ENCODE measurements at regions not wholly inside any gene's neighbourhood (a gene's known extent, or its start where the extent isn't known, plus 50 kb on each side); places are given as distances from the start of the nearest gene placed in this dataset.

- DNase-seq (ENCODE audit: low spot score) = no peak
Measured at GRCh38 chr14:34931206-34931605, 51.6 kb upstream of the SRP54 start.

GRCh38 chr14:34930591-34931091 lies 52.2 kb upstream of the SRP54 start:
- H3K36me3 Mint-ChIP-seq = no peaks in the 10 kb centered on the region
- H3K27me3 Mint-ChIP-seq = no peaks in the 10 kb centered on the region
- peak overlapping the region; percentile 95 to 98 for H3K27ac Mint-ChIP-seq
- peaks cover 21 to 22% of the 10 kb centered on the region in 2 donors for H3K4me1 Mint-ChIP-seq (ENCODE audit: low read depth in 2 of 2)
- DNase-seq (ENCODE audit: low spot score) (peak; percentile 62), ATAC-seq (peak in 1 of 2 donors; percentile 73)
- H3K9me3 Mint-ChIP-seq = no peaks in the 10 kb centered on the region
- H3K4me3 Mint-ChIP-seq = peak overlapping the region; percentile 77

More at GRCh38 chr14:34931206-34931605, 51.6 kb upstream of the SRP54 start:
- H3K9me3 Mint-ChIP-seq = no peaks in the 10 kb centered on the region
- H3K27me3 Mint-ChIP-seq = no peaks in the 10 kb centered on the region
- peak in 1 of 2 donors; percentile 74 for ATAC-seq
- no peaks in the 10 kb centered on the region for H3K36me3 Mint-ChIP-seq
- H3K4me3 Mint-ChIP-seq = peak overlapping the region; percentile 77
- peaks cover 21 to 22% of the 10 kb centered on the region in 2 donors for H3K4me1 Mint-ChIP-seq (ENCODE audit: low read depth in 2 of 2)
- H3K27ac Mint-ChIP-seq = peak overlapping the region; percentile 95 to 98

- Mint-ChIP-seq H3K4me1 (ENCODE audit: low read depth in 2 of 2) (peaks cover 17 to 18% of the 10 kb centered on the region in 2 donors), H3K27ac (no peak overlapping the region), H3K27me3 (no peaks in the 10 kb centered on the region), H3K36me3 (no peaks in the 10 kb centered on the region), H3K9me3 (no peaks in the 10 kb centered on the region), H3K4me3 (no peak overlapping the region)
- DNase-seq (ENCODE audit: low spot score) (no peak), ATAC-seq (no peak)
Measured at GRCh38 chr14:34926552-34926951, 51.4 kb upstream of the BAZ1A start.
